GM18868 (cell line): ENCODE measurements at regions not wholly inside any gene's neighbourhood (a gene's known extent, or its start where the extent isn't known, plus 50 kb on each side); places are given as distances from the start of the nearest gene placed in this dataset.
"Not testable (repeated sequence)": the region's sequence is repeated elsewhere in the genome, so short reads cannot be mapped to it uniquely, and the experiment has no call there.

Source experiments
- ATAC-seq: cut with Tn5 transposase; IDR thresholded peaks from one replicate; pipeline ENCODE4 v1.9.1; 2021; ENCODE audit warnings: mild to moderate bottlenecking, moderate library complexity; ENCODE audit not compliant: unreplicated experiment

DNA sequence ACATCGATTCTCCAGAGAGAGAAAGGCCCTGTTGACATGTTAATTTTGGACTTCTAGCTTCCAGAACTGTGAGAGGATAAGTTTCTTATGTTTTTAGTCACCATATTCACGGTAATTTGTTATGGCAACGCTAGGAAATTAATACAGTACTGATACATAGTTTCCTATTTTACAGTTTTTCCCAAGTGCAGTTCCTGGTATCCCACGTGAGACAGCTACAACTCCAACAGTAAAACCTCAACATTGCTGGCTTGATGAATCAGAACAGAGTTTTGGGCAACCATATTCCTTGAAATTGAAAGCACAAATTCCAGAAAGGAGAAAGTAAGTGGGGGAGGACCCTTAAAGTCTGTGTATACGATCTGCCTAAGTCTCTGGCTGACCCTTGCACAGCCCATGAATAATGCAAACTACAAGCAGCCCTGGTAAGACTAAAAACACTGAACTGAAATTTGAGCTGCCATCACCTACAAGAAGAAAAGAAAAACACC lies 505.1 kb upstream of the NRSN1 start:
- no peak for ATAC-seq

DNA sequence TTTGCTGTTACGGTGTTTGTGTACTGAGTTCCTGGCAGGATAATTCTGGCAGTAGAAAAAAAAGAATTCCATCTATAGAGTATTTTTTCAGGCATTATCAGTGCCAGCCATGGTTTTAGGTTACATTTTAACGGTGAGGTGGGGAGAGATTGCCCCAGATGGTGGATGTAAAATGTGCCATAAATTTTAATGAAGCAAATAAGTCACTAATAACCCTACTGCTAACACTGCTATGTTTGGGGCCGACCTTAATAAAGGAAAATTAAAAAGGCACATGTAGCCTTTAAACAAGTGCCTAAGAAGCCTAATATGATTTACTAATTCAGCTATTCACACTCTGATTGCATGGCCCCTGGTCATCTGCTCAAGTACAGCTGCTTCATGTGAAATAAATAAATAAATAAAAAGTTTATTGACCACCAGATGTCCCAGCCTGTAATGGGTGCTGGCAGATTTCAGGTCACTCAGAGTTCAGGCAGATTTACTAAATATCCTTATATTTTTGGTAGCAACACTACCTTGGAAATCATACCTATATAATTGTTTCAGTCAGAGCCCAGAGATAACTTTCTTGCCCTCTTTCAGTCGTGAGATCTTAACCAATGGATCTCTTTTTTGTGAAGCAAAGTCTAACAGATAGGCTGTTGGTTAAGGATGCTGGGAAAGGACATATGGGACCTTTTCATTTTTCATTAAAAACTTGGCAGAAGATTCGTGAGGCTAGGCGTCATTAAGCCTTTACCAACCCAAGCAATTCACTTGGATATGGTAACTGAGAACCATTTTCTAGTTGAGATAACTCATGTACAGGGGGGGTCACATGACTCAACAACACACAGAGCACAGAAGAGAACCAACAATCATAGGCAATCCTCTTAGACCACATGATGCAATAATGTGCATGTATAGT lies 495.0 kb upstream of the NRSN1 start:
- no peak for ATAC-seq

DNA sequence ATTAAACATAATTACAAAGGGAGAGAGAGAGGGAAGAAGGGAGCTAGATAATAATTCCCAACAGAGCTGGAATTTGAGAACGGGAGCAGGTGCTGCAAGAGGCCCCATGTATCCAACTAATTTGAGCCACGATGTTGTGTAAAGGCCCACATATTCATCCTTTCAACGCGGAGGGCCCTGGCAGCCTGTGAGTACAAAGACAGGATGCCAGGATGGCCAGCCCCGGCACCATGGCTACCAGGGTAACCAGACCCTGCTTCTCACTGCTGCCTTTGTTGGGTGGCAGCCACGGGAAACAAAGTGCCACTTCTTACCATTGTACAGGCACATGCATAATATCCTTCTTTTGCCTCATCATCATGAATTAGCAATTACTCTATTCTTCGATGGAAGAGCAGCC lies 492.0 kb upstream of the NRSN1 start:
- no peak for ATAC-seq

DNA sequence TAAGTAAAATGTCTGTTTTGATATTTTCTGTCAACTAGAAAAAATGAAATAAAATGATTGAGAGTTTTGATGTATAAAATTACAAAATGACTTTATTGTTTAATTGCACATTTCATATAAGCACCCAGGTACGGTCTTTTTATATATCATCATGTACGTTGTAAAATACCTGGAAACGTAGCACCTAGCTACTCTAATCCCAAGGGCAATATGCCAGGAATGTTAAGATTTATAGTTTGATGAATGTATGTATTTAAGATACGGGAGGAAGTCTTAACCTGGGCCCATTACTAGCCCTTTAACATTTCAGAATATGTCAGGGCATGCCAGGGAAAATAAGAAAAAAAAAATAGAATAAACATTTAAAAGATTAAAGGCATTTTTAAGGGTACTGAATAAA lies 490.9 kb upstream of the NRSN1 start:
- no peak for ATAC-seq

DNA sequence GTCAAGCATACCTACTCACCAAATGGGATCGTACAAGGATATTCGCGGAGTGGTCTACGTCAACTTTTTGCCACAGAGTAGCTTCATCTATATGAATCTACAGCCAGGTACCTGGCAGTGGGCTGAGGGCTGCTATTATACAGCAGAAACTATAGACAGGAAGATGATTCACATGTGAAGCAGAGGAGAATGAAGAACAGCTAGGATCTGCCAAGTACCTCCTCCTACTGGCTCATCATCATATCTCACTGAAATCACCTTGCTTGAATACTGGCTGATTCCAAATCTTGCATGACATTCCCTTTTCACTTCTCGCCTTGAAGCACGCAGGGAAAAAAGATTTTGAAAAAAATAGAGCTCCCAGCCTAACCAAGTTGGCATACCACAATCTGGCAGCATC lies 488.7 kb upstream of the NRSN1 start:
- ATAC-seq: no peak

DNA sequence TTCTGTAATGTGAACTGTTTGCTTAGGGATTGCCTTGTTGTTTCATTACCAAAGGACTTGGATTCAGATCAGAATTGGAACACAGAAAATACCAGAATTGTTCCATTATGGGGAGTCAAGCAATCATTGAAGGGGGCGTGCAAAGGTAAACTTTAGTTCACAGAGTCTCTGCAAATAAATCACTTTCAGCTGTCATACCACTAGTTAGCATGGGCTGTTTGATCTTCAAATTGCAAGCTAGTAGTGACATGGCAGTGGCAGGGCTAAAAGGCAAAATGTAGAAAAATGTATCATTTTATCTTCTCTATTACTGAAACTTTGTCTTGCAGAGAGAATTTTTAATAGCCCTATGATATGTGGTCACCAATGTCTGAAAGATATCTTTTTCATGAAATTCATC lies 483.2 kb upstream of the NRSN1 start:
- ATAC-seq: no peak

DNA sequence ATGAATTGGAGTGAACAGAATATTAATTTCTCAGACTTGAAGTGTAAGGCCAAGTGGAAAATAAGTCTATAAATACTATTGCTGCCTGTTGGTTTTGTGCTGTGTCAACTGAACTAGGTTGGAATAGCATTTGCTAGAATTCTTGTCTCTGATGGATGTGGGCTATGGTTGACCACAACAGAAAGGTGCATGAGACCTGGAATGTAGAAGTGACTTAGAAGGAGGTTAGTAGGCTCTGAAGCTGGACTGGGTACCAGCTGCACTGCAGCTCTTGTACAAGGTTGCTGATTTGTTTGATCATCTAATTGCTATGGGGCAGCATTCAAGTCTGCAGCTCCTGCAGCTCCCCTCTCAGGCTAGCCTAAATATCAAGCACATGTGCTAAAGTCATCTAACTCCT lies 479.0 kb upstream of the NRSN1 start:
- ATAC-seq: no peak

DNA sequence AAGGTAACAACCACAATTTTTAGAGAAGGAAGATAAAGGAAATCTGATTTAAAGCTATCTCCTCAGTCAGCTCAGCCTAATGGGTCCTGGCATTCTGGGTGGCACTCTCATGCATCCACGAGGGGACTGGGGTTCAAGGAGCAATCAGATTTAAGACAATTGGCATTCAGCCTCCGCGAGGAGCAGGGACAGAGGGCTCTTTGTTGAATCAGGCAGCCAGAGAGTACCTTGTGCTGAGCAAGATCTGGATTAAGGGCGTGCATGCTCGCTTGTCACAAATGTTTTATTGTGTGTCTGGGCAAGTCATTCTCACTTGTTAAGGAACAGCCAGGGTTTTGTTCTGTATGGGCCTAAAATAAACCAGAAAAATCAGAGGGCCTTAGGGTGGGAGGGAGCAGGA lies 475.3 kb upstream of the NRSN1 start:
- no peak for ATAC-seq

DNA sequence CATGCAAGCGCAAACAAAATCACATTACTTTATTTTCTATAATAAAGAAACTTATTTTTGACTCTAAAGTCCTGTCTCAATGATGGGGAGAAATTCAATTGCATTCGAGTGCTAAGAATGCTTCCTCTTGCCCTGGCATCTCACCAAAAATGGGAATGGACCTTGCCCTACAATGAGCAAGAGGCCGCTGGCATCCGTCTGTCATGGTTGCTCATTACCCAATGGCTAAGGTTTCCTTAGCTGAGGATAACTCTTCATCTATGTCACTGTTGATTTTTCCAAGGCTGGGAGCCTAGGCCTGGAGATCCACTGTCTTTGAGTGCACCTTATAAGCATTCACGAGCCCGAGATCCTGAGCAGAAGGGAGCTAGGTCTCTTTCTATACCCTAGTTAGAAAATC lies 471.3 kb upstream of the NRSN1 start:
- no peak for ATAC-seq

DNA sequence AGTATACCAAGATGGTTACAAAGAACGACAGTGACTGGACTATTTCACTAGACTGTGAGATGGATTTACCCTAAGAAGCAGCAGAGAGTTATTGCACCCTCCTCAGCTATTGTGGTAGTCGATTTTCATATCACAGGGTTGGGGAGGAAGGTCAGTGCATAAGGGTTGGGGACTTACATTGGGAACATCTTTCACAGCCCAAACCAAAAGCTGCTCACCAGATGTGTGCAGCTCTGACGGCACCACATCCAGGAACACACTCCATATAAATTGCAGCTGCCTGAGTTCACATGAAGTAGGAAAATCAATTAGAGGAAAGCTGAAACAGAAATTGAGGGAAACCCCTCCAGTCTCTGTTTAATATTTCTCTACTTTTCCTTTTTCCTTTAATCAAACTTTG lies 470.5 kb upstream of the NRSN1 start:
- no peak for ATAC-seq

DNA sequence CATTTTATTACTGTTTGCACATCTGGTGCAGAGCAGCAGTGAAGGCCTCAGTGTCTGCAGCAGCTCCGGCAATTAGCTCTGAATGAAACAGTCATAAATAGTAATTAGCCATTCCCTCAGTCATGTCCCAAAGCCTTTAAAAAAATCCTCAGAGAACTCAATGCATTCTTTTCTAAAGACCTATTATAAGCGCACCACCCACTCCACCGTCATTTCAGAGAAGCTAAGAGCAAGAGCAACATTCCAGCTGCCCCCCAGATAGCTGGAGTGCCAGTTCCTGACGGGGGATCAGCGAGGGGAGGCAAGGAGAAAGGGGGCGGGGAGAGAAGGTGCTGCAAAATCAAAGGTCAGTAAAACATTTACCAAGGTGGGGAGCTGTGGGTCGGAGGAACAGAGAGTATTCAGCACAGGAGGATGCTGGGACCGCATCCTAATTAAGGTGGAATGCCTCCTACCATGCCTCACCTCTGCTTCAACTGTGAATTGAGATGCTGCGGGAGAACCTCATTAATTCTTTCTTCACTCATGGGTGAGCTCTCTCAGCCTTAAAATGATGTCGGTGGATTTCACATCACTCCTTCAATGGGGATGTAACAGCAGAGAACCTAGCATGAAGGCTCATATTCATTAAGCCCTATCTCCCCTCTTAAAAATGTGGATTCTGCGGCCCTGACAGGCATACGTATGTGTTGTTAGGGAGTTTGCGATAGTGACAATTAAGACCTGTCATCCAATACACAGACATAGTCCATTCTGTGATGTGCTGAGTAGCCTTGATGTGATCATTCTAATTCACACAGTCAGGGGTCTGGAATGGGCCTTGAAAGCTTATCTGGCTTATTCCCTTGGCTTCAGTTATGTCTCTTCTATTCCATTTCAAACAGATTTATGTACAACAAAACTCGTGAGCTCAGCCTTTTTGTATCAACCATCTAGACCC lies 469.5 kb upstream of the NRSN1 start:
- no peak for ATAC-seq

DNA sequence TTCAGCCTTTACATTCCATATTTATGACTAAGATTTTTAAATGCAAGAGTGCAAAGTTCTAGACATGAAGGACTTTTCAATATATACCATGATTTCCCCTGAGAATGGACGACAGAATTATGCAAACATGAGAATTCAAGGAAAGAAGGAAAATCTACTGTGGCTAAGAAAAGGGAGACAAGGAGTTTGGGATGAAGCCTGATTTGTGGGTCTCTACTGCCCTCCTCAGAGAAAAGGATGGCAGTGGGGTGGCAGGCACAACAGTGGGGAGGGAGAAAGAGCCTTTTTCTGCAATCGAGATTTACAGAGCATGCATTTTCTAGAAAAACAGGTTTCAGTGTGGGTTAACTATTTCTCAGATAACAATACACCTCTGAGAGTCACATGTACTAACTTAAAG lies 466.9 kb upstream of the NRSN1 start:
- no peak for ATAC-seq

DNA sequence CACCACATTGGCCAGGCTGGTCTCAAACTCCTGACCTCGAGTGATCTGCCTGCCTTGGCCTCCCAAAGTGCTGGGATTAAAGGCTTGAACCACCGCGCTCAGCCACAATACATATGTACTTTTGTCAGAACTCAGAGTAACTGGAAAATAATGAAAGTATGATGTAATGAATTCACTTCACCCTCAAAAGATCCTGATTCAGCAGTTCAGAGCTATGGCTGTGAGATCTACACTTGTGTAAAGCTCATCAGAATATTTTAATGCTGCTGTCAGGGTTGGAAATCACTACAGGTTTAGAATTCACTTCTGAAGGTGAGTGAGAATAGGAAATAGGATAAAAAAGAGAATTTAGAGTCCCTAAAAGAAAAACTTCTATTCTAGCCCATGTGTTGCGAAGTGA lies 464.5 kb upstream of the NRSN1 start:
- no peak for ATAC-seq

DNA sequence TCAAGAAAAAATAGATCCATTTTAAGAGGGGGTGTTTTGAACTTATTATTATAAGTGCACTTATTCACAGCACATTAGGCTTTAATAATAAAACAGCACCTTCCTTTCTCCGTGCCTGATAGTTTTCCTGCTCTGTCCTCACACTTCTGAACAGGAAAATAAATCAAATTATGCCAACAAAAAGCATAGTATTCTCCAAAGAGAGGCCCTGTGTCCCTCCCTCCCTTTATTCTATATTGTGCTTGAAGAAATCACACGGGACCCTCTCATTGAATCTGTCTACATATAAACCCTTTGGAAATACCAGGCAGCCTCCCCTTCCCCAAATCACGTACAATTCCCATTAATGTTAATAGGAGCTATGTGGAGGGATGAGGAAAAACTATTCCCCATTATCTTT lies 462.9 kb upstream of the NRSN1 start:
- no peak for ATAC-seq

DNA sequence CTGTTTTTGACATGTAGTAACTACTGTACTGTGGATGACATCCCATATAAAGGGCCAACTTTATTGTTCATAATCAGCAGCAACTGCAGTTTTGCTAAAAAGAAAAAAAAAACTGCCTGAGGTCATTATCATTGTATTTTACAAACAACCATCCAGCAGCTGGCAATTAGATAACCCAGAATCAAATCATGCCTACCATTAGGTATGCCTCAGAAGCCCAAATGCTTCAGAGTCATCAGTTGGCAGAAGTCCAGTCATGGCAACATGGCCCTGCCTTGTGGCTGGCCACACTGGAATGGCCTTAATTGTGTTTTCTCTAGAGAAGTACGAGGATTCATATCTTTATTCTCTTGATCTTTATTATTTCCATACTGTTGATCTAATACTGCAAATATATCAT lies 462.4 kb upstream of the NRSN1 start:
- no peak for ATAC-seq

DNA sequence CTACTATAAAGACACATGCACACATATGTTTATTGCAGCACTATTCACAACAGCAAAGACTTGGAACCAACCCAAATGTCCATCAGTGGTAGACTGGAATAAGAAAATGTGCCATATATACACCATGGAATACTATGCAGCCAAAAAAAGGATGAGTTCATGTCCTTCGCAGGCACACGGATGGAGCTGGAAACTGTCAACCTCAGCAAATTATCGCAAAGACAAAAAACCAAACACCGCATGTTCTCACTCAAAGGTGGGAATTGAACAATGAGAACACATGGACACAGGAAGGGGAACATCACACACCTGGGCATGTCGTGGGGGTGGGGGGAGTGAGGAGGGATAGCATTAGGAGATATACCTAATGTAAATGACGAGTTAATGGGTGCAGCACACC lies 460.1 kb upstream of the NRSN1 start:
- ATAC-seq: not testable (repeated sequence)

DNA sequence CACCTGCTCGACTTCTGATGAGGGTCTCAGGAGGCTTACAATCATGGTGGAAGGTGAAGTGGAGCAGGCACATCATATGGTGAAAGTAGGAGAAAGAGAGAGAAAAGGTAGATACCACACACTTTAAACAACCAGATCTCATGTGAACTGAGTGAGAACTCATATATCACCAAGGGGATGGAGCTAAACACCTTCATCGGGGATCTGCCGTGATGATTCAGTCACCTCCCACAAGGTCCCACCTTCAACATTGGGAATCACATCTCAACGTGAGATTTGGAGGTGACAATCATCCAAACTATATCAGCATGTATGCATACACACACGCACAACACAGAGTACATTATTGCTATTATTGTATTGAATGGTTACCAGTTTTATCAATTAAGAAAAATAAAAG lies 453.3 kb upstream of the NRSN1 start:
- ATAC-seq: no peak

DNA sequence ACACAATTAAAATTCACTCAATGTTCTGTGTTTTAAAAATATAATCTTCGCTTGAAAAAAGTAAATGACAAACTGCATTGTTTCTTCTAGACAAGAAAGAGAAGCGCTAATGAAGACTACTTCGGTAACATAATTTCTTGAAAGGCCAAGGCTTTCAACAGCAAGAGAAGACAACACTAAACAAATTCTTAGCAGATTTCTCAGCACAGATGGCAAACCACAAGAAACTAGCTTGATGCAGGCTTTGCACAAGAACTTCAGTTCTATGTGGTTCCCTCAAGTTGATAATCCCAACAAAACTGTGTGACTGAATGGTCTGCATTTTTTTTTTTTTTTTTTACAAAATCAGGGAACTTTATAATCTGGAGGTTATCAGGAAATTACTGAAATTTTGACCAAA lies 447.4 kb upstream of the NRSN1 start:
- no peak for ATAC-seq

DNA sequence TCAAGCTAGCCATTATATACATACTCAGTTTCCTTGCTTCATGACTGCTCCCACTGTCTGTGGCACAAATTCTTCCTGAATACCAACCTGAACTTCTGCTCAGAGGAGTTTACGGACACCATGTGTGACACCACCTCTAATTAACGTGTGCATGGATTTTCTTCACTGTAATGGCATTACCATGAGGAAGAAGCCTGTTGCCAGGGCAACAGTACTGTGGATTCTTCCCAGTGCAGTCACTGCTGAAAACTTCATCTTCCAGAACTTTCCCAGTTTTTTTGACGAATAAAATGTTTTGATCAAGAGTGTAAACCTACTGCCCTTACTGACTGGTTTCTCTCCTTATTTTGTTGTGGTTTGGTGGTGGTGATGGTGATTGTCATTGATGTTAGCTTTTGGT lies 444.3 kb upstream of the NRSN1 start:
- ATAC-seq: no peak

DNA sequence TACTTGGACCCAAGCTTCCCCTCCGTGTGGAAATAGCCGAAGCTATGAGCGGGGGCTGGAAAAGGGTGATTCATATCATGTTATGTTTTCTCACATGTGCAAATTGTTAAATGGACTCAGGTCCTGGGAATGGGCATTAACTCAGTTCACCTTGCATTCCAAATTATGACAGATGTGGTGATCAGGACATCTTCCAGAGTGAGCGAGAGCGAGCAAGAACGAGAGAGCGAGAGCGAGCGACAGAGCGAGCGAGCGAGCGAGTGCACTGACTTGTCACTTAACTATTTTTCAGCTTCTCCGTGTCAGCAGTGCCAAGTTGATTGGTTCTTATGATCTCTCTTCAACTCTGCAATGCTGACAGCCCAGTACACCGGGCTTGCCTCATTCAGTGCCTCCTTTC lies 437.4 kb upstream of the NRSN1 start:
- no peak for ATAC-seq

DNA sequence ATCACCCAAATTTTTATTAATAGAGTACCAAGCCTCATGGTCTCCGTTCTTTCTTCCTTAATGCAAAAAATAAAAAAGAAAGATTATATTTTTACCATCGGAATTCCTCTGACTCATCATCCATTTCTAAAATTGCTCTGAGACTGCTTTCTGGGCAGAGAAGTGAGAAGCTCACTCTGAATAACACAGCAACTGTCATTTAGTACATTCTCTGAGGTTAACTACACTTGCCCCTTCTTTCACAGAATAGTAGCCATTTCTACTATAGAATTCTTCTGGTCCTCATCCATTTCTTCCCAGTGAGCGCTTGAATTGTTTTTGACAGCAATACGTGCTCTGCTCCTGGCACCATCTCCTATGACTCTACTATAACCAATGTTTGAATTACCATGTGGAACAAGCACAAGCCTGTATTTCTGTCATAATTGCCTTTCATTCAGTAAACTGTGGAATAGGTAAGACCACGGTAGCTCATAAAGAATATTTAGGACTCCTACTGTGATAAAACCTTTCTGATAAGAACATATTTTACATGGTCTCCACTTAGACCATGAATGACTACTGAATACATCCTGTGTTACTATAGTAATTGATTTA lies 435.5 kb upstream of the NRSN1 start:
- ATAC-seq: no peak
